ENCODE measurements at regions not wholly inside any gene's neighbourhood (a gene's known extent, or its start where the extent isn't known, plus 50 kb on each side); places are given as distances from the start of the nearest gene placed in this dataset.
"Not testable (repeated sequence)": the region's sequence is repeated elsewhere in the genome, so short reads cannot be mapped to it uniquely, and the experiment has no call there.

DNA sequence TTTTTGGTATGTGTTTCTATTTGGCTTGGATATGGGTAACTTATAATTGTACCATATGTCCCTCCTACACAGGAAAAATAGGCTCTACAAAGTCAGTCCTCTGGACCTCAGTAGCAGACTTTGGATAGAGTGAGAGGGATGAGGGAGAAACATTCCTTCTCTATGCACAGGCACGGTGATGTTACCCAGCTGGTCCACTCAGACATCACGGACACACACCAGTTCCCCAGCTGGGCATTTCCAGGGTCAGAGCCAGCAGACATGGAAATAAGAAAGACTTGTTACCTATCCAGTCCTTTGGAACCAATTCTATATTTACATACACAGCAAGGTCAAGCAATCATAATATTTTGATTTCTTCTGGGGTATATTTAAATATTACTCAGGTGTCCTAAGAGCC, 433.1 kb upstream of the KCNMB2 start:
- TF ChIP-seq, protein P1, sequence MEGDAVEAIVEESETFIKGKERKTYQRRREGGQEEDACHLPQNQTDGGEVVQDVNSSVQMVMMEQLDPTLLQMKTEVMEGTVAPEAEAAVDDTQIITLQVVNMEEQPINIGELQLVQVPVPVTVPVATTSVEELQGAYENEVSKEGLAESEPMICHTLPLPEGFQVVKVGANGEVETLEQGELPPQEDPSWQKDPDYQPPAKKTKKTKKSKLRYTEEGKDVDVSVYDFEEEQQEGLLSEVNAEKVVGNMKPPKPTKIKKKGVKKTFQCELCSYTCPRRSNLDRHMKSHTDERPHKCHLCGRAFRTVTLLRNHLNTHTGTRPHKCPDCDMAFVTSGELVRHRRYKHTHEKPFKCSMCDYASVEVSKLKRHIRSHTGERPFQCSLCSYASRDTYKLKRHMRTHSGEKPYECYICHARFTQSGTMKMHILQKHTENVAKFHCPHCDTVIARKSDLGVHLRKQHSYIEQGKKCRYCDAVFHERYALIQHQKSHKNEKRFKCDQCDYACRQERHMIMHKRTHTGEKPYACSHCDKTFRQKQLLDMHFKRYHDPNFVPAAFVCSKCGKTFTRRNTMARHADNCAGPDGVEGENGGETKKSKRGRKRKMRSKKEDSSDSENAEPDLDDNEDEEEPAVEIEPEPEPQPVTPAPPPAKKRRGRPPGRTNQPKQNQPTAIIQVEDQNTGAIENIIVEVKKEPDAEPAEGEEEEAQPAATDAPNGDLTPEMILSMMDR (IDR thresholded peaks at IDR 0.05; ENCODE audit: low read depth, low read length, missing control alignments) = no peak
- no peak overlapping the region for H3K4me3 ChIP-seq (replicated peaks; ENCODE audit: low read depth, low read length)
- DNase-seq (ENCODE audit: extremely low read depth, low read depth) = no peak

DNA sequence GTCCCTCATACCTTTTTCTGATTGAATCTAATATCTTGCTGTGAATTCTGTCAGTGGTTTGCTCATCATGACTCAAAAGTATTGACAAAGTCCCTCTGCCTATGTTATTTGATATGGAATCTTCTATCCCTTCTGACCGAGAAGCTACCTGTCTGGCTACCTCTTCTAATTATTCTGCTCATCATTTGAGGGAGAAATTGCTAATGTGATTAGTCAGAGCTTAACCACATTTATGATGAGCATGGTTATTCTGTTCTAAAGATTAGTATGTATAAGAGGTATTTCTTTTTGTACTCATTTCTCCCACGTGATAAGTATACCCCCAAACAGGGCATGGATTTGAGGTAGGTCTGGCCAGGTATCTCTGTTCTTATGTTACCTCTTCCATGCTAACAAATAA, 428.4 kb upstream of the KCNMB2 start:
- no peak for DNase-seq (ENCODE audit: extremely low read depth, low read depth)
- TF ChIP-seq, protein P1 (IDR thresholded peaks at IDR 0.05; ENCODE audit: low read depth, low read length, missing control alignments) = no peak
- H3K4me3 ChIP-seq (replicated peaks; ENCODE audit: low read depth, low read length) = no peak overlapping the region

DNA sequence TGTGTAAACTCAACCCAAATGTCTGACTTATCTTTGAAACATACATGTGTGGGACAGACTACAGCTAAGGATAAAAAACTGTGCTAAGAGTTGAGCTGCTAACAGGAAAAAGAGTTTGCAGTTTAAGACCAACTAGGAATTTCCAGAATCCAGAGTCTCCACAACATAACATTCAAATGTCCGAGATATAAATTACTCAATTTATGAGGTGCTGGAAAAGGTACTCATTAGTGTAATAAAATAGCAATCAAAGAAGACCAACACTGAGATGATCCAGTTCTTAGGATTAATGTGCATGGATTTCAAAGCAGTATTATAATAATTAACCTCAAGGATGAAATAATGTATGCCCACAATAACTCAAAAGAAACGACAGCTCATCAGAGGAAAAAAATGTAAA, 426.5 kb upstream of the KCNMB2 start:
- no peak for DNase-seq (ENCODE audit: extremely low read depth, low read depth)
- TF ChIP-seq, protein P1 (IDR thresholded peaks at IDR 0.05; ENCODE audit: low read depth, low read length, missing control alignments) = no peak
- H3K4me3 ChIP-seq (replicated peaks; ENCODE audit: low read depth, low read length) = no peak overlapping the region

DNA sequence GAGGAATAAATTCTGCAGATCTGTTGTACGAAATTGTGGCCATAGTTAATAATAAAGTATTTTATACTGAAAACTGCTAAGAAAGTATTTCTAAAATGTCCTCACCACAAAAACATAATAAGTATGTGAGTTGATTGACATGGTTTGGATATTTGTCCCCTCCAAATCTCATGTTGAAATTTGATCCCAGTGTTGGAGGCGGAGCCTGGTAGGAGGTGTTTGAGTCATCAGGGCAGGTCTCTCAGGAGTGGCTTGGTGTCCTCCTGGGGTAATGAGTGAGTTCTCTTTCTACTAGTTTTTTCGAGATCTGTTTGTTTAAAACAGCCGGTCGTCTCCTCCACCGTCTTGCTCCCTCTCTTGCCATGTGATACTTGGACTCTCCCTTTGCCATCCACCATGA, 424.1 kb upstream of the KCNMB2 start:
- no peak overlapping the region for H3K4me3 ChIP-seq (replicated peaks; ENCODE audit: low read depth, low read length)
- TF ChIP-seq, protein P1 (IDR thresholded peaks at IDR 0.05; ENCODE audit: low read depth, low read length, missing control alignments) = no peak
- DNase-seq (ENCODE audit: extremely low read depth, low read depth) = no peak

DNA sequence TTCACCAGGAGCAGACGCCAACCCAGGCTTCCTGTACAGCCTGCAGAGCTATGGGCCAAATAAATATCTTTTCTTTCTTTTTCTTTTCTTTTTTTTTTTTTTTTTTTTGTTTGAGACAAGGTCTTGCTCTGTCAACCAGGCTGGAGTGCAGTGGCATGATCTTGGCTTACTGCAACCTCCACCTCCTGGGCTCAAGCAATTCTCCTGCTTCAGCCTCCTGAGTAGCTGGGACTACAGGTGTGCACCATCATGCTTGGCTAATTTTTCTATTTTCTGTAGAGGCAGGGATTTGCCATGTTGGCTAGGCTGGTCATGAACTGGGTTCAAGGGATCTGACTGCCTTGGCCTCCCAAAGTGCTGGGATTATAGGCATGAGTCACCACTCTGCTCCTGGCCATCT, 423.7 kb upstream of the KCNMB2 start:
- not testable (repeated sequence) for H3K4me3 ChIP-seq (replicated peaks; ENCODE audit: low read depth, low read length); DNase-seq (ENCODE audit: extremely low read depth, low read depth)

DNA sequence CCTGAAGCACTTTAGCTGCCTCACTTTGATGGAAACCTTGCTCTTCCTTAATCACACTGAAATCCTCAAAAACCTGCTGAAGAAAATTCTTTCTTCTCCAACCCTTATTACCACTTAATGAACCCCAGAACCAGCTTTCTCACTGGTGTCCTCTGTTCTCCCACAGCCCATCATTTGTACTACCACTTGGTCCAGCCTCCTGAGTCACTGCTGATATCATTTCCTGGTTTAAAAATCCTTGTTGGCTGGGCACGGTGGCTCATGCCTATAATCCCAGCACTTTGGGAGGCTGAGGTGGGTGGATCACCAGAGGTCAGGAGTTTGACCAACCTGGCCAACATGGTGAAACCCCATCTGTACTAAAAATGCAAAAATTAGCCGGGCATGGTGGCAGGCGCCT, 418.6 kb upstream of the KCNMB2 start:
- TF ChIP-seq, protein P1 (IDR thresholded peaks at IDR 0.05; ENCODE audit: low read depth, low read length, missing control alignments) = no peak
- no peak for DNase-seq (ENCODE audit: extremely low read depth, low read depth)

DNA sequence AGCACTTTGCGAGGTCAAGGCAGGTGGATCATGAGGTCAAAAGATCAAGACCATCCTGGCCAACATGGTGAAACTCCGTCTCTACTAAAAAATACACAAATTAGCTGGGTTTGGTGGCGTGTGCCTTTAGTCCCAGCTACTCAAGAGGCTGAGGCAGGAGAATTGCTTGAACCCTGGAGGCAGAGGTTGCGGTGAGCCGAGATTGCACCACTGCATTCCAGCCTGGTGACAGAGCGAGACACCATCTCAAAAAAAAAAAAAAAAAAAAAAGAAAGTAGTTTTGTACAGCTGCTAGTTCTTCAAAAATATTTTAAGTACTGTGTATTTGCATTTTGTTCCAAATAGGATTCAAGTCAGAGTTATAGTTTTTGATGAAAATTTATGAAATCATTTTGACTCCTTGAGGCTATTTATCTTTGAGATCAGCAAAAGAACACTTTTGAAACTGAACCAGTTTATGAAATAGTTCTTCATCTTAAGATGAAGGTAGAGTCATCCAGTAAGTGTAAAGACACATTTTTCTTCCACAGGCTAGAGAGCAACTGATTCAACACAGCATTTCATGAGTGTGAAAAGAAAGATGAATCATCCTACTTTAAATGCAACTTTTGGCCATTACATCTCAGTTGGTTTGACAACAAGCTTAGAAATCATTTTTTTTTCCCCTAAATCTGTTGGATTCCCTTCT, 416.5 kb upstream of the KCNMB2 start:
- not testable (repeated sequence) for DNase-seq (ENCODE audit: extremely low read depth, low read depth); H3K4me3 ChIP-seq (replicated peaks; ENCODE audit: low read depth, low read length)

More for the DNA sequence above, 418.6 kb upstream of the KCNMB2 start:
- H3K4me3 ChIP-seq (replicated peaks; ENCODE audit: low read depth, low read length) = no peak overlapping the region

DNA sequence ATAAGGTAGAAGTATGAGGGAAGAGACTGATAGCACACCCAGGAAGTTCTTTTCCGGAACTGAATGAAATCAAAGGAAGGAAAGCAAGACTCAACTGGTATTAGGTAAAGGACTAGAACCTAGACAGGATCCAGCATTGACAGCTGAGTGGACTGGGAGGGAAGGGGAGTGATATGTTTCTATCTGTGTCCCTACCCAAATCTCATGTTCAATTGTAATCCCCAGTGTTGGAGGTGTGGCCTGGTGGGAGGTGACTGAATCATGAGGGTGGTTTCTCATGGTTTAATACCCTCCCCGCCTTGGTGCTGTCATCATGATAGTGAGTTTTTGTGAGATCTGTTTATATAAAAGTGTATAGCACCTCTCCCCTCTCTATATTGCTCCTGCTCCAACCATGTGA, 415.9 kb upstream of the KCNMB2 start:
- TF ChIP-seq, protein P1 (IDR thresholded peaks at IDR 0.05; ENCODE audit: low read depth, low read length, missing control alignments) = no peak
- H3K4me3 ChIP-seq (replicated peaks; ENCODE audit: low read depth, low read length) = no peak overlapping the region

More for the DNA sequence above, 415.9 kb upstream of the KCNMB2 start:
- DNase-seq (ENCODE audit: extremely low read depth, low read depth) = no peak

Data from HFF-Myc (cell line).